Calu3 (cell line): ENCODE measurements at regions not wholly inside any gene's neighbourhood (a gene's known extent, or its start where the extent isn't known, plus 50 kb on each side); places are given as distances from the start of the nearest gene placed in this dataset.

ENCODE experiments used
- BruUV-seq: library from RNA; stranded (reverse); fragments of 400-500 nt; replicated peaks from 2 replicates; lab custom pipeline; 2021; lab: Mats Ljungman, UMichigan
- CTCF ChIA-PET: fragments of 300-600 bp; sonication (Branson Sonifier 250); formaldehyde crosslinking; loops from one replicate; lab custom pipeline; 2022; ENCODE audit warnings: antibody characterized with exemption; lab: Charles Lee
- DNase-seq: peaks from one replicate; pipeline ENCODE4 v3.0.0; 2022
- H3K27ac Mint-ChIP-seq: one replicate; pipeline ENCODE4 v1.8.0; 2022; ENCODE audit warnings: mixed read lengths; ENCODE audit not compliant: unreplicated experiment
- H3K27me3 Mint-ChIP-seq: one replicate; pipeline ENCODE4 v1.8.0; 2022; ENCODE audit warnings: mixed read lengths; ENCODE audit not compliant: unreplicated experiment
- H3K36me3 Mint-ChIP-seq: one replicate; pipeline ENCODE4 v1.8.0; 2022; ENCODE audit warnings: mild to moderate bottlenecking, moderate library complexity, mixed read lengths; ENCODE audit not compliant: insufficient read depth, unreplicated experiment
- H3K4me1 Mint-ChIP-seq: one replicate; pipeline ENCODE4 v1.8.0; 2022; ENCODE audit warnings: mild to moderate bottlenecking, low read depth, mixed read lengths; ENCODE audit not compliant: unreplicated experiment
- H3K4me3 Mint-ChIP-seq: one replicate; pipeline ENCODE4 v1.8.0; 2022; ENCODE audit warnings: mild to moderate bottlenecking, low read depth, moderate library complexity, mixed read lengths; ENCODE audit not compliant: unreplicated experiment
- H3K9me3 Mint-ChIP-seq: one replicate; pipeline ENCODE4 v1.8.0; 2022; ENCODE audit warnings: low read depth, mixed read lengths; ENCODE audit not compliant: unreplicated experiment
- CTCF ChIP-seq: fragments of 200-600 bp; IDR thresholded peaks from one replicate; pipeline ENCODE4 v1.8.0; 2022; ENCODE audit warnings: antibody characterized with exemption; ENCODE audit not compliant: unreplicated experiment
- intact Hi-C: fragments of 100-400 bp; cut with micrococcal nuclease; formaldehyde crosslinking; loops from one replicate; pipeline ENCODE4 v1.10.0; 2022; ENCODE audit not compliant: unreplicated experiment

GRCh38 chr7:3206101-3206500 lies 95.0 kb upstream of the SDK1 start:
- Mint-ChIP-seq H3K36me3 (peaks cover 12% of the 10 kb centered on the region), H3K9me3 (peaks cover 5% of the 10 kb centered on the region), H3K27me3 (no peaks in the 10 kb centered on the region), H3K4me3 (no peak overlapping the region), H3K4me1 (peaks cover 43% of the 10 kb centered on the region), H3K27ac (no peak overlapping the region)
- TF ChIP-seq CTCF = no peak
- intact Hi-C loops = no loop called here
- no peak for DNase-seq
- CTCF ChIA-PET = no interaction called here
- BruUV-seq = no TSS peak

- CTCF ChIA-PET = no interaction called here
- no peak overlapping the region for H3K4me3 Mint-ChIP-seq
These were observed 94.3 kb upstream of the SDK1 start for GRCh38 chr7:3206771-3207191.

GRCh38 chr7:3207387-3207902 lies 93.6 kb upstream of the SDK1 start:
- TF ChIP-seq CTCF = no peak
- Mint-ChIP-seq H3K4me1 (peaks cover 30% of the 10 kb centered on the region), H3K4me3 (no peak overlapping the region), H3K27ac (no peak overlapping the region), H3K36me3 (peaks cover 12% of the 10 kb centered on the region), H3K27me3 (no peaks in the 10 kb centered on the region), H3K9me3 (no peaks in the 10 kb centered on the region)
- BruUV-seq = no TSS peak
- DNase-seq = no peak
- intact Hi-C loops = no loop called here
- CTCF ChIA-PET = interaction anchor here (0.7 kb wide), 1 partner anchor 10 kb away, joined by 8 read pairs; no protein-coding TSS in a partner anchor

More at GRCh38 chr7:3206771-3207191, 94.3 kb upstream of the SDK1 start:
- H3K36me3 Mint-ChIP-seq = peaks cover 12% of the 10 kb centered on the region
- H3K27me3 Mint-ChIP-seq = no peaks in the 10 kb centered on the region
- no peak for TF ChIP-seq CTCF
- intact Hi-C loops = no loop called here
- peaks cover 3% of the 10 kb centered on the region for H3K9me3 Mint-ChIP-seq
- DNase-seq = no peak
- no peak overlapping the region for H3K27ac Mint-ChIP-seq
- peaks cover 37% of the 10 kb centered on the region for H3K4me1 Mint-ChIP-seq
- BruUV-seq = no TSS peak

GRCh38 chr7:3210531-3210930 lies 90.5 kb upstream of the SDK1 start:
- CTCF ChIA-PET = interaction anchor here (0.7 kb wide), 1 partner anchor 118 kb away, joined by 4 read pairs; no protein-coding TSS in a partner anchor
- Mint-ChIP-seq H3K9me3 (no peaks in the 10 kb centered on the region), H3K27me3 (no peaks in the 10 kb centered on the region), H3K4me3 (no peak overlapping the region), H3K27ac (no peak overlapping the region), H3K4me1 (peaks cover 11% of the 10 kb centered on the region), H3K36me3 (no peaks in the 10 kb centered on the region)
- no peak for DNase-seq
- BruUV-seq = no TSS peak
- TF ChIP-seq CTCF = no peak
- intact Hi-C loops = no loop called here
